HEK293T (cell line): ENCODE measurements at regions not wholly inside any gene's neighbourhood (a gene's known extent, or its start where the extent isn't known, plus 50 kb on each side); places are given as distances from the start of the nearest gene placed in this dataset.

Experiments used
- CTCF ChIA-PET: fragments of 350-600 bp; formaldehyde crosslinking; extraction: SDS; loops from one replicate; lab custom pipeline; 2021; ENCODE audit warnings: antibody characterized with exemption, inconsistent platforms; lab: Yijun Ruan, JAX
- POLR2A ChIA-PET: fragments of 350-600 bp; formaldehyde crosslinking; extraction: SDS; loops from one replicate; lab custom pipeline; 2020; ENCODE audit warnings: antibody characterized with exemption, inconsistent platforms; lab: Yijun Ruan, JAX
- DNase-seq: peaks from one replicate; pipeline ENCODE4 v3.0.0; 2012; ENCODE audit warnings: mixed read lengths; ENCODE audit errors: extremely low spot score
- ARNT ChIP-seq: fragments of 450-650 bp; IDR thresholded peaks from 2 replicates; pipeline ENCODE4 v1.6.1; 2017; ENCODE audit warnings: mild to moderate bottlenecking
- BHLHE40 ChIP-seq: fragments of 450-650 bp; IDR thresholded peaks from 2 replicates; pipeline ENCODE4 v1.6.1; 2016; ENCODE audit warnings: mild to moderate bottlenecking, moderate library complexity, borderline replicate concordance
- CTBP1 ChIP-seq: fragments of 450-650 bp; IDR thresholded peaks from 2 replicates; pipeline ENCODE4 v1.6.1; 2016; ENCODE audit warnings: borderline replicate concordance
- ELF4 ChIP-seq: fragments of 450-650 bp; IDR thresholded peaks from 2 replicates; pipeline ENCODE4 v1.6.1; 2017; ENCODE audit warnings: antibody characterized with exemption
- FOXA1 ChIP-seq: fragments of 450-650 bp; IDR thresholded peaks from 2 replicates; pipeline ENCODE4 v1.6.1; 2016; ENCODE audit warnings: mild to moderate bottlenecking
- FOXK2 ChIP-seq: fragments of 450-650 bp; IDR thresholded peaks from 2 replicates; pipeline ENCODE4 v1.6.1; 2016; ENCODE audit warnings: mild to moderate bottlenecking
- FOXM1 ChIP-seq: fragments of 450-650 bp; IDR thresholded peaks from 2 replicates; pipeline ENCODE4 v1.6.1; 2017; ENCODE audit warnings: mild to moderate bottlenecking, borderline replicate concordance
- HDGF ChIP-seq: fragments of 450-650 bp; IDR thresholded peaks from 2 replicates; pipeline ENCODE4 v1.6.1; 2017; ENCODE audit warnings: antibody characterized with exemption, borderline replicate concordance
- L3MBTL2 ChIP-seq: fragments of 450-650 bp; conservative IDR thresholded peaks from 2 replicates; pipeline ENCODE4 v1.6.1; 2016; ENCODE audit warnings: mild to moderate bottlenecking
- LEF1 ChIP-seq: fragments of 450-650 bp; IDR thresholded peaks from 2 replicates; pipeline ENCODE4 v1.6.1; 2017; ENCODE audit warnings: mild to moderate bottlenecking, borderline replicate concordance
- NFRKB ChIP-seq: fragments of 450-650 bp; IDR thresholded peaks from 2 replicates; pipeline ENCODE4 v1.6.1; 2016; ENCODE audit warnings: mild to moderate bottlenecking, moderate library complexity
- SP1 ChIP-seq: fragments of 450-650 bp; IDR thresholded peaks from 2 replicates; pipeline ENCODE4 v1.6.1; 2017
- SUZ12 ChIP-seq: fragments of 450-650 bp; IDR thresholded peaks from 2 replicates; pipeline ENCODE4 v1.6.1; 2016; ENCODE audit warnings: mild to moderate bottlenecking
- TARDBP ChIP-seq: fragments of 450-650 bp; IDR thresholded peaks from 2 replicates; pipeline ENCODE4 v1.6.1; 2016
- ZNF384 ChIP-seq: fragments of 450-650 bp; IDR thresholded peaks from 2 replicates; pipeline ENCODE4 v1.6.1; 2016
- TF ChIP-seq, protein P1 (sequence below): fragments of 450-650 bp; IDR thresholded peaks from 2 replicates; pipeline ENCODE4 v1.6.1; 2016

DNA sequence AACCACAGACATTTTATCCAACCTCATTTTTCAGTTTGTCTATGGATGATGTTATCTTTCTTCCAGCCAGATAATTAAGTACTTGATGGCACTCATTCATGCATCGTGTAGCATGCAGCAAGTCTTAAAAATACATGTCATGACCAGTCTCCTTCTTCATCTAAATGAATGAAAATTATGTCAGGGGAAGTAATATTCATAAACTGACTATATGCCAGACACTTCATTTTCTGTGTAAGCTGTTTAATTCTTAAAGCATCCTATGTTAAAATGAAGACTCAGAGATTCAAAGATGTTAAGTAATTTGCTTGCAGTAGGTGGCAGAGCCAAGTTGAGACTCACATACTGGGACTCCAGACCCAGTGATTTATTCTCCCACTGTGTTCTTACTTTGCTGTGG lies 181.7 kb upstream of the CD180 start:
- no peak for TF ChIP-seq FOXM1
- TF ChIP-seq HDGF: no peak
- TF ChIP-seq FOXA1: no peak
- TF ChIP-seq SUZ12: no peak
- no peak for TF ChIP-seq ELF4
- TF ChIP-seq ZNF384: no peak
- TF ChIP-seq CTBP1: no peak
- TF ChIP-seq ARNT: no peak
- no peak for TF ChIP-seq NFRKB
- TF ChIP-seq TARDBP: no peak
- TF ChIP-seq LEF1: no peak
- no peak for TF ChIP-seq BHLHE40
- no peak for TF ChIP-seq FOXK2
- TF ChIP-seq, protein P1, sequence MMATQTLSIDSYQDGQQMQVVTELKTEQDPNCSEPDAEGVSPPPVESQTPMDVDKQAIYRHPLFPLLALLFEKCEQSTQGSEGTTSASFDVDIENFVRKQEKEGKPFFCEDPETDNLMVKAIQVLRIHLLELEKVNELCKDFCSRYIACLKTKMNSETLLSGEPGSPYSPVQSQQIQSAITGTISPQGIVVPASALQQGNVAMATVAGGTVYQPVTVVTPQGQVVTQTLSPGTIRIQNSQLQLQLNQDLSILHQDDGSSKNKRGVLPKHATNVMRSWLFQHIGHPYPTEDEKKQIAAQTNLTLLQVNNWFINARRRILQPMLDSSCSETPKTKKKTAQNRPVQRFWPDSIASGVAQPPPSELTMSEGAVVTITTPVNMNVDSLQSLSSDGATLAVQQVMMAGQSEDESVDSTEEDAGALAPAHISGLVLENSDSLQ: no peak
- no peak for TF ChIP-seq L3MBTL2
- no peak for TF ChIP-seq SP1
- ChIA-PET CTCF (no interaction called here), POLR2A (no interaction called here)
- DNase-seq: no peak

DNA sequence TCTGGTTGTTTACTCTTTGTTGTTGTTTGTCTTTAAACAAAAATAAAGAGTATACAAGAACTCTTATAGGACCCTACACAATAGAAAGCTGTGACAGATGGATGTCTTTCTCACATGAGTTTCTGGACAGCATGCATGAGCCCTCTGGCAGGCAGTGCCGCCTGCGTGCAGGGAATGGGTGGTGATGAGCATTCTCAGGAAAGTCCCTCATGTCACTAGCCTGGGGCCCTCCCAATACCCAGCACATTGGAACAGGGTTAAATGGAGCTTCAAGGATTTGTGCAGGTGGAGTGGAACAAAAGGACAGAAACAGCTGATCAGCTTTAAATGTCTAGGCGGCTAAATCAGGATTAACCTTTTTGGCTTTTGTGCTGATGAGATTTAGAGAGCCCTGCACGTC lies 181.0 kb upstream of the CD180 start:
- TF ChIP-seq ELF4 (no peak), SUZ12 (no peak), TARDBP (no peak), NFRKB (no peak), FOXM1 (no peak), L3MBTL2 (no peak), SP1 (no peak), BHLHE40 (no peak)
- DNase-seq: no peak
- ChIA-PET POLR2A (no interaction called here), CTCF (no interaction called here)

DNA sequence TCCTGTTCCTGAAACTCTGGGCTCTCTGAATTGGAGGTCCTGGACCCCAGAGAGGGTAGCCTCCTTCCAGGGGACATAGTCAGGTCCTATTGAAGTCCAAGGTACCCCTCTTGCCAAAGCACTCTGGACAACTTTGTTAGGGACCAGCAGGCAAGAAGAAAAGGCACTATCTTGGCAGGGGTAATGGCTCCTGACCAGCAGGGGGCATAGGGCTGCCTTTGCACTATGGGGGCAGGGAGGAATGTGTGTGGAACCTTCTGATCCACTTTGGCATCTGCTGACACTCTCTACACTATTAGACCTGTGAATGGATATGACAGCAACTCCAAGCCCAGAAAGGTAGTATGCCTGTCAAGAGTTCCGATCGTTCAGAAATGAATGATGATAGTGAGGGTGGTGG lies 179.0 kb upstream of the CD180 start:
- no peak for TF ChIP-seq FOXK2
- no peak for TF ChIP-seq LEF1
- no peak for TF ChIP-seq ZNF384
- TF ChIP-seq FOXA1: no peak
- no peak for TF ChIP-seq ARNT
- no peak for TF ChIP-seq FOXM1
- TF ChIP-seq ELF4: no peak
- no peak for TF ChIP-seq BHLHE40
- DNase-seq: no peak
- POLR2A ChIA-PET: no interaction called here
- CTCF ChIA-PET: no interaction called here

DNA sequence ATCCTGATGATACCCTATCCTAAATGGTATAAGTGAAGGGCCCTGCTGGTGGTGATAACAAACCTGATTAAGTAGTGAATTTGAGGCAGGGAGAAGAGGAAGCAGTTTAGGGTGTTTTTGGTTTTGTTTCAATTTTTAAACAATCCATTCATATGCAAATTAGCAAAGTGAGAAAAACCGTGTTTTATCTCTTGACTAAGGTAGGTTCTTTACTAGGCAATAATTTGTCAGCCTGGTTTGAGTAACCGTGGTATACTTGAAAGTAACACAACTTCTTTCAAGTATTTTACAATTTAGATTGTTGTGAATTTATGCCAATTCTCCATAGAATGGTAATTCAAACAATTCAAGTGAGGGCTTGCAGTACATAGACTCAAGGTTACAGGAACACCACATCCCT lies 177.8 kb upstream of the CD180 start:
- TF ChIP-seq L3MBTL2 (no peak), FOXM1 (no peak), TARDBP (no peak), LEF1 (no peak), FOXA1 (no peak), ARNT (no peak), CTBP1 (no peak), SUZ12 (no peak), BHLHE40 (no peak), SP1 (no peak), NFRKB (no peak), ELF4 (no peak), FOXK2 (no peak), ZNF384 (no peak), HDGF (no peak)
- TF ChIP-seq, protein P1: no peak
- CTCF ChIA-PET: no interaction called here
- DNase-seq: no peak
- POLR2A ChIA-PET: no interaction called here

DNA sequence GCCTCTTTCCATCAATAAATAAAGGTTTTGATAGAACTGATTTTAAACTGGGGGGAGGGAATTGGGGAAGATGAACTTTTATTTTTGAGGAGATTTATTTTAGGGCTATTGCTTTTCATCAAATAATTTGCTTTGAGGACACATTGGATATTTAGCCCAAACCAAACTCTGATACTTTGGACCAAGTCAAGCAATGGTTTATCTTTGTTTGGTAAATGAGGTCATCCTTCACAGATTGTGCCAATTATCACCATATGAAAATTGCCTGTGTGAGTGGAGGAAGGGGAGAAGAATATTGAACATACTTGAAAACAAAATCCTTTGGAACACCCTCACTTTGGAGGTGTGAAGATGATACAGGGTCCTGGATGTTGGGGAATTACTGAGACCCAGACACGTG lies 176.9 kb upstream of the CD180 start:
- ChIA-PET CTCF (no interaction called here), POLR2A (no interaction called here)
- no peak for DNase-seq
- TF ChIP-seq, protein P1: no peak
- TF ChIP-seq L3MBTL2: no peak
- no peak for TF ChIP-seq SP1
- no peak for TF ChIP-seq SUZ12
- no peak for TF ChIP-seq ZNF384
- TF ChIP-seq FOXA1: no peak
- no peak for TF ChIP-seq NFRKB
- no peak for TF ChIP-seq LEF1
- TF ChIP-seq FOXM1: no peak
- TF ChIP-seq ELF4: no peak
- TF ChIP-seq HDGF: no peak
- TF ChIP-seq FOXK2: no peak
- TF ChIP-seq ARNT: no peak
- no peak for TF ChIP-seq BHLHE40
- no peak for TF ChIP-seq CTBP1
- TF ChIP-seq TARDBP: no peak

DNA sequence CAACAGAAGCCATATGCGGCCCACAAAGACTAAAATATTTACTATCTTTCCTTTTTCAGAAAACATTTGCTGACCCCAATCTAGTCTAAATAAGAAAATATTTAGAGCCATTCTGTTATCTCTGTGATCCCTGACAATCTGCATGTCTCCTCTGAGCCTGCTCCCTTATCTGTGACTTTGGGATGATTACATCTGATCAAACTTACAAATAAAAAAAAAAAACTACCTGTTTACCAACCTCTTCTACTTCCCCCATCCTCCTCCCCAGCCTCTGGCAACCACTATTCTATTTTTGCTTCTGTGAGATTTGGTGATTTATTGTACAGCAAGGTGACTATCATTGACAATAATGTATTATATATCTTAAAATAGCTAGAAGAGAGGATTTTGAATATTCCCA lies 176.3 kb upstream of the CD180 start:
- POLR2A ChIA-PET: no interaction called here
- CTCF ChIA-PET: no interaction called here
- TF ChIP-seq CTBP1 (no peak), LEF1 (no peak), ARNT (no peak), ZNF384 (no peak), NFRKB (no peak), FOXM1 (no peak)
- DNase-seq: no peak
